ENCODE measurements at regions not wholly inside any gene's neighbourhood (a gene's known extent, or its start where the extent isn't known, plus 50 kb on each side); places are given as distances from the start of the nearest gene placed in this dataset.
"Not testable (repeated sequence)": the region's sequence is repeated elsewhere in the genome, so short reads cannot be mapped to it uniquely, and the experiment has no call there.

DNA sequence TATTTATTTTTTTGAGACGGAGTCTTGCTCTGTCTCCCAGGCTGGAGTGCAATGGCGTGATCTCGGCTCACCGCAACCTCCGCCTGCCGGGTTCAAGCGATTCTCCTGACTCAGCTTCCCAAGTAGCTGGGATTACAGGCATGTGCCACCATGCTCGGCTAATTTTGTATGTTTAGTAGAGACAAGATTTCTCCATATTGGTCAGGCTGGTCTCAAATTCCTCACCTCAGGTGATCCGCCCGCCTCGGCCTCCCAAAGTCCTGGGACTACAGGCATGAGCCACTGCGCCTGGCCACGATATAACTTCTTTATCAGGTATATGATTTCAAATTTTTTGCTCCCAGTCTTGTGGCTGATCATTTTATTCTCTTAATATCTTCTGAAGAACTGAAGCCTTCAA, 1506.3 kb downstream of the FAM181B start:
- not testable (repeated sequence) for H3K9me3 Mint-ChIP-seq; H3K4me3 Mint-ChIP-seq; H3K4me1 Mint-ChIP-seq (ENCODE audit: low read depth); H3K36me3 Mint-ChIP-seq (ENCODE audit: insufficient read depth); DNase-seq; ATAC-seq; H3K27me3 Mint-ChIP-seq (ENCODE audit: low read depth)

DNA sequence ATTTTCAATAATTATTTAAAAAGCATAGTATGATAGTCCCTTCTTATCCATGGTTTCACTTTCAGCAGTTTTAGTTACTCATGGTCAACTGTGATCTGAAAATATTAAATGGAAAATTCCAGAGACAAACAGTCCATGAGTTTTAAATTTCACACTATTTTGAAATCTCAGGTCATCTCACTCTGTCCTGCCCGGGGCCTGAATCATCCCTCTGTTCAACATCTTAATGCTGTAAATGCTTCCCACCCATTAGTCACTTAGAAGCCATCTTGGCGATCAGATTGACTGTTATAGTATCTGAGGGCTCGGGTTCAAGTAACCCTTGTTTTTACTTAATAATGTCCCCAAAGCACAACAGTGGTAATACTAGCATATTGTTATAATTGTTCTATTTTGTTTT, 1509.3 kb downstream of the FAM181B start:
- Mint-ChIP-seq H3K9me3 (peaks cover 7% of the 10 kb centered on the region), H3K4me3 (no peak overlapping the region), H3K36me3 (ENCODE audit: insufficient read depth) (no peaks in the 10 kb centered on the region), H3K27me3 (ENCODE audit: low read depth) (no peaks in the 10 kb centered on the region), H3K4me1 (ENCODE audit: low read depth) (no peaks in the 10 kb centered on the region)
- DNase-seq (no peak), ATAC-seq (no peak)

DNA sequence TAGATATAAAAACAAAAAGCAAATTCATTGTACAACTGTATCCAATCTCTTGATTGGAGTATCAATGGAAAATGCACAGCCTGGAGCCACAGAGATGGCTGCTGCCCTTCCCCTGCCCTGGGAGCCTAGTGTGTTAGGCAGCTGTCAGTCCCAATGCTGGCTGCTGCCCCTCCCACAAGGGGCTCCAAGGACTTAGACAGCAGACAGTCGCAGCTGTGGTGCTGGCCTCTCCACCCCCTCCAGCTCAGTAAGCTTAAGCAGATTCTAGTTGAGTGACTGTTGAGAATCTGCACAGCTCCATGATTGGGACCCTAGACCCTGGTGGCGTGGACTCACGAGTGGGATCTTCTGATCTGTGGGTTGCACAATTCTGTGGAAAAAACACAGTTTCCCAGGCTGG, 1511.2 kb downstream of the FAM181B start:
- ATAC-seq: no peak
- Mint-ChIP-seq H3K36me3 (ENCODE audit: insufficient read depth) (no peaks in the 10 kb centered on the region), H3K9me3 (peaks cover 7% of the 10 kb centered on the region), H3K27me3 (ENCODE audit: low read depth) (no peaks in the 10 kb centered on the region), H3K4me3 (no peak overlapping the region), H3K4me1 (ENCODE audit: low read depth) (no peaks in the 10 kb centered on the region)
- no peak for DNase-seq

DNA sequence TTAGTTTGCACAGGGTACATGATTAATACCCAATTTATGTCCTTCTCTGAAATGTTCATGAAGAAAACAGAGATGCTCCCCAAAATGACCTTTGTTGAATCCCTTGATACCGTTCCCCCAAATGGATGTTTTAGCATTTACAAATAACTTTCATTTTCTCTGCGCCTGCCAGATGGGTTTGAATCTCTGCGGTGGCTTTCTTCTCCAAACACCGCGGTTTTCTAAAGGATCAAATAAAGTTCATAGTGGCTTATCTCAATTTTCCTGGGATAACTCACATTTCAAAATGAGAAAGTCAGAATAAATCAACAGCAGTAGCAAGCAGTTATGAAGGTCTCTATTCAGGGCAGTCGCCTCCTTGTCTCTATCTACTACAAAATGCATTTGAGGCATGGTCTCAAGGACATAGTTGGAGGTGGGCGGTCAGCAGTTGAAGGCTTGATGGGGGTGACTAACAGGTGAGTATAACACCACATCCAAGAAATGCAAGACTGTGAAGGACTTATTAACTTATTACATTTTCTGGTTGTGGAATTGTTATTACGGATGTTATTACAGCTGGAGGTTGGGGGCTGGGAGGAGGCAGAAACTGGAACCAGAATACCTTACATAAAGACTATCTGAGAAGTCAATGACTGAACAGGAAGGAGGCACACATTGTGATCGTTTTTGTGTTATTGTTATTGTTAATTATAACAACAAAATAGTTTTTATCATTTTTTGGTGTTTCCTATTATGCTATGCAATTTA, 1513.3 kb downstream of the FAM181B start:
- no peak for ATAC-seq
- H3K9me3 Mint-ChIP-seq: peaks cover 3% of the 10 kb centered on the region
- H3K27me3 Mint-ChIP-seq (ENCODE audit: low read depth): no peaks in the 10 kb centered on the region
- no peak overlapping the region for H3K4me3 Mint-ChIP-seq
- DNase-seq: no peak
- H3K4me1 Mint-ChIP-seq (ENCODE audit: low read depth): no peaks in the 10 kb centered on the region
- no peaks in the 10 kb centered on the region for H3K36me3 Mint-ChIP-seq (ENCODE audit: insufficient read depth)

DNA sequence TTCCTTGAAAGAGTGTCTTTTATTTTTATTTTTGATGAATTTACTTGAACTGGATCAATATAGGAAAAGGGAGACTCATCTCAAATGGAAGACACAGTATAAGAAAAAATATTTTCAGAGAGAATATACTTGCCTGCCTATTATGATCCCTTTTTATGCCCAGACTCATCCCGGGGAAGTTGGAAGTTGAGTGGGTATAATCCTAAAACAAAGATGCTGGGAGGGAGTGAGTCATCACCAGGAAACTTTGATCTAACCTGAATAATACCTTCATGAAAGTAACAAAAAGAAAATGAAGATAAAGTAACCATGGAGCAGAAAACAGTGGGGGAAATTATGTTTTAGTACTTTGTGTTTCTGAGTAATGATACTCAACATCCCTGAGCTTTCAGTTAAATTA, 1514.0 kb downstream of the FAM181B start:
- no peak for DNase-seq
- Mint-ChIP-seq H3K4me1 (ENCODE audit: low read depth) (no peaks in the 10 kb centered on the region), H3K27me3 (ENCODE audit: low read depth) (no peaks in the 10 kb centered on the region), H3K36me3 (ENCODE audit: insufficient read depth) (no peaks in the 10 kb centered on the region), H3K4me3 (no peak overlapping the region), H3K9me3 (peaks cover 7% of the 10 kb centered on the region)
- no peak for ATAC-seq

DNA sequence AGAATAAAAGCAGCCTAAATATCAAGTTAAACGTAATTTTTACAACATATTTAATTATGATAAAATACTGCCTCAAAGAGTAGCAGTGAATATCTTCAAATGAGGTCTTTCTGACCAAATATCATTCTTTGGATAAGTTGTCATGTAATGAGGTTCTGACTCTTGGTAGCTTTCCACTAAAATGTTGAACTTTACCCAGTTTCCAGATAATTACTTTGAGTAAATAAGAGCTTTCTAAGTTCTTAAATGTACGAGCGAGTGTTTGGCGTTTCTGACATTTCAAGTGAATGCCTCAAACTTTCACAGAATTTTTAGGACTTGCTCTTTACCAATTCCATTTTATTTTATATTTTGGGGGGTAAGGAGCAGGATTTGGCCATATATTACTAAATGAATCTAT, 1515.2 kb downstream of the FAM181B start:
- Mint-ChIP-seq H3K27me3 (ENCODE audit: low read depth) (no peaks in the 10 kb centered on the region), H3K4me1 (ENCODE audit: low read depth) (no peaks in the 10 kb centered on the region), H3K9me3 (peaks cover 8% of the 10 kb centered on the region), H3K4me3 (no peak overlapping the region), H3K36me3 (ENCODE audit: insufficient read depth) (no peaks in the 10 kb centered on the region)
- ATAC-seq (no peak), DNase-seq (no peak)

DNA sequence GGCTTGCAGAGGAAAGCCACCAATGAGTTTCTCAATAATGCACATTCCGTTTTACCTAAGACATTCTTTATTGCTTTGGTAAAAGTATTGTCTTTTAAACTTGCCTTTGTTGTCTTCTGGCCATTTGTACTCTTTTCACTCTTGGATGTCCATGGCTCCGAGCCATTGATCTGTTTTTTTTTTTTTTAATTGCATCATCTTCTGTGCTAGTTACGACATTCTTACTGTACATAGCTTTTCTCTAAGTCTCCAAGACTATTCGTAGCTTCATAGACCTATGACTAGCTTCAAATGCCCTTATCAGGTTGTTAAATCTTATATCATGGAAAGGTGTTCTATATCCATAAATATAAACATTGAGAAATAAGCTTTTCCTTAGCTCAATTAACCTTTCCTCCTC, 1522.6 kb downstream of the FAM181B start:
- no peak for ATAC-seq
- no peaks in the 10 kb centered on the region for H3K27me3 Mint-ChIP-seq (ENCODE audit: low read depth)
- no peaks in the 10 kb centered on the region for H3K36me3 Mint-ChIP-seq (ENCODE audit: insufficient read depth)
- H3K4me3 Mint-ChIP-seq: no peak overlapping the region
- no peaks in the 10 kb centered on the region for H3K4me1 Mint-ChIP-seq (ENCODE audit: low read depth)
- peaks cover 12% of the 10 kb centered on the region for H3K9me3 Mint-ChIP-seq
- DNase-seq: no peak

DNA sequence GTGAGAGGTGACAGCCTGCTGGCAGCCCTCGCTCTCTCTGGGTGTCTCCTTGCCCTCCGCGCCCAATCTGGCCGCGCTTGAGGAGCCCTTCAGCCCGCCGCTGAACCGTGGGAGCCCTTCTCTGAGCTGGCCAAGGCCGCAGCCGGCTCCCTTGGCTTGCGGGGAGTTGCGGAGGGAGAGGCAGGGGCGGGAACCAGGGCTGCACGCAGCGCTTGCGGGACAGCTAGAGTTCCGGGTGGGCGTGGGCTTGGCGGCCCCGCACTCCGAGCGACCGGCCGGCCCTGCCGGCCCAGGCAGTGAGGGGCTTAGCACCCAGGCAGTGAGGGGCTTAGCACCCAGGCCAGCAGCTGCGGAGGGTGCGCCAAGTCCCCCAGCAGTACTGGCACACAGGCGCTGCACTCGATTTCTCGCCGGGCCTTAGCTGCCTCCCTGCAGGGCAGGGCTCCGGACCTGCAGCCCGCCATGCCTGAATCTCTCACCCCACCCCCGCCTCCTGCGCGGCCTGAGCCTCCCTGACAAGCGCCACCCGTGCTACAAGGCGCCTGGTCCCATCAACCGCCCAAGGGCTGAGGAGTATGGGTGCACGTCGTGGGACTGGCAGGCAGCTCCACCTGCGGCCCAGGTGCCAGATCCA, 1526.1 kb downstream of the FAM181B start:
- Mint-ChIP-seq H3K27me3 (ENCODE audit: low read depth) (no peaks in the 10 kb centered on the region), H3K4me1 (ENCODE audit: low read depth) (no peaks in the 10 kb centered on the region), H3K4me3 (no peak overlapping the region), H3K36me3 (ENCODE audit: insufficient read depth) (no peaks in the 10 kb centered on the region), H3K9me3 (peaks cover 4% of the 10 kb centered on the region)
- no peak for DNase-seq
- ATAC-seq: no peak

DNA sequence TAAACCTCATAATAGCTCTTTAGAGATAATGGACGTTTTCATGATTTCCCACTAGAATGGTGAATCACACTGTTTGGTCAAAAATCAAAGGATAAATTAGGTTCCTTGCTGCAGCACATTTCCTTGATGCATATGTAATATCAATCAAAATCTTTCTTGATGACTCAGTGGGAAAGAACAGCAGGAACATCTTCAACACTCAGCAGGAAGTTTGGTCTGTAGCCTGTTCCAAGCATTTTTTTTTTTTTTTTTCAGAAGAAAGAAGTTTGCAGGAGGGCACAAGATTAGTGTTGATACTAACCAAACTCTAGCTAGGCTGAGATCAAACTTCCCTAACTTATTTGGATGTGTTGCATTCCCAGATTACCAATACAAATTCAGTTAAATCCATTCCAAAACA, 1529.8 kb downstream of the FAM181B start:
- DNase-seq: no peak
- H3K9me3 Mint-ChIP-seq: peaks cover 6% of the 10 kb centered on the region
- H3K4me3 Mint-ChIP-seq: no peak overlapping the region
- no peaks in the 10 kb centered on the region for H3K27me3 Mint-ChIP-seq (ENCODE audit: low read depth)
- H3K36me3 Mint-ChIP-seq (ENCODE audit: insufficient read depth): no peaks in the 10 kb centered on the region
- H3K4me1 Mint-ChIP-seq (ENCODE audit: low read depth): no peaks in the 10 kb centered on the region
- ATAC-seq: no peak

DNA sequence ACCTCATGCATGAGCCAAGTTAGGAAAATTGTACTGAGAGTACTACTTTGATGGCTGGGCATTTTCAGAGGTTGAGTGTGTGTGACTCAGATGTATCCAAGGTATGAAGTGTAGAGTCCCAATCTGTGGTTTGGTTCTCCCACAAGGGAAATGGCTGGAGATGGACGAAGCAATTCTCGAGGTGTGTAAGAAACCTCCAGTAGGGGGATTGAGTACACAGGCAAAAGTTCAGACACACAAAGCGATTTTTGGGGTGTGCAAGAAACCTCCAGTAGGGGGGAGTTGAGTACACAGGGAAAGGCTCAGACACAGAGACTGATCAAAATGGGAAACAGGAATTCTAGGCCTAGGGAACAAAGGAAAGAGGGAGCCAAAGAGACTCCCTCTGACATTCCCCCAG, 1536.3 kb downstream of the FAM181B start:
- no peak for ATAC-seq

DNA sequence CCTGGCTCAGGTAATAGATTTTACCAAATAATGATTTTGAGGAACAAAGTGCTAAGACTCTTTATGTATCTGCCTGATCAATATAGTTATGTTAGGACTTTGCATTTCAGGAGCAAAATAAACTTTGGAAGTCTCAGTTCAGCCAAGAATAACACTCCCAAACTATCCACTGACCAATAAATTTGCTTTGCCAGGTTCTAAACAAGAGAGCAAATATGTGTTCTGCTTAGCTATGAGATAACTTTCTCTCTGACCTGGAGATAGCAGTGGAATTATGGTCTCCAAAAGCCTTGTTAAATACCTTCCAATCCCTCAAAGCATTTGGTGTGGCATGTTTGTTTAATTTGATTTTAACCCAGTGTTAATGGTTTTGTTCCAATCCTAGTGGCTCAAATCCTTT, 1541.1 kb downstream of the FAM181B start:
- DNase-seq (no peak), ATAC-seq (no peak)
- H3K27me3 Mint-ChIP-seq (ENCODE audit: low read depth): no peaks in the 10 kb centered on the region
- H3K36me3 Mint-ChIP-seq (ENCODE audit: insufficient read depth): no peaks in the 10 kb centered on the region
- no peaks in the 10 kb centered on the region for H3K4me1 Mint-ChIP-seq (ENCODE audit: low read depth)
- peaks cover 13% of the 10 kb centered on the region for H3K9me3 Mint-ChIP-seq
- H3K4me3 Mint-ChIP-seq: no peak overlapping the region

More for the DNA sequence above, 1536.3 kb downstream of the FAM181B start:
- Mint-ChIP-seq H3K36me3 (ENCODE audit: insufficient read depth) (no peaks in the 10 kb centered on the region), H3K27me3 (ENCODE audit: low read depth) (no peaks in the 10 kb centered on the region), H3K4me3 (no peak overlapping the region), H3K9me3 (peaks cover 21% of the 10 kb centered on the region), H3K4me1 (ENCODE audit: low read depth) (no peaks in the 10 kb centered on the region)
- DNase-seq: no peak

DNA sequence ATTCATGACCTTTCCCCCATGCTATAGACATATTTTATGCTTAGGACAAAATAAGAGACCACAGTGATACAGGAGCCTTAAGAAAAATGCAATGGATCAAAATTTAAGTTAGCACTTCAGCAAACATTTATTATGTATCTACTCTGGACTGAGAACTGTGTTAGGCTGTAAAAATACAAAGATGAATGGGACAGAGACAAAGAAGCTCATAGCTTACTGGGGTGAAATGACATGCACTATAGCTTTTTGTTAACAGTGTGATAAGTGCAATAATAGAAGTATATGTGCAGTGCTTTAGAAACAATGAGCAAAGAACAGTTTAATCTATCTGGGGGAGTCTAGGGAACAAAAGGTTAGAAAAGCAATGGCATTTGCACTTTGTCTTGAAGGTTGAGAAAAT, 1543.1 kb downstream of the FAM181B start:
- H3K4me3 Mint-ChIP-seq: no peak overlapping the region
- no peaks in the 10 kb centered on the region for H3K27me3 Mint-ChIP-seq (ENCODE audit: low read depth)
- H3K9me3 Mint-ChIP-seq: peaks cover 14% of the 10 kb centered on the region
- DNase-seq (no peak), ATAC-seq (no peak)
- H3K36me3 Mint-ChIP-seq (ENCODE audit: insufficient read depth): no peaks in the 10 kb centered on the region
- no peaks in the 10 kb centered on the region for H3K4me1 Mint-ChIP-seq (ENCODE audit: low read depth)

DNA sequence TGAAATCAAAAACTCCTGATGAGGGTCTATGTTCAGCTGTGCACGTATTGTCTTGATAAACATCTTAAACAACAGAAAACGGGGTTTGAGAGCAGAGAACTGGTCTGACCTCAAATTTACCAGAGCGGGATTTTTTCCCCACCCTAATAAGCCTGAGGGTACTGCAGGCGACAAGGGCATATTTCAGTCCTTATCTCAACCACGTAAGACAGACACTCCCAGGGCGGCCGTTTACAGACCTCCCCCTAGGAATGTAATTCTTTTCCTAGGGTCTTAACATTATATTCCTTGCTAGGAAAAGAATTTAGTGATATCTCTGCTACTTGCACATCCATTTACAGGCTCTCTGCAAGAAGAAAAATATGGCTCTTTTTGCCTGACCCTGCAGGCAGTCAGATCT, 1546.6 kb downstream of the FAM181B start:
- not testable (repeated sequence) for ATAC-seq; H3K36me3 Mint-ChIP-seq (ENCODE audit: insufficient read depth); DNase-seq; H3K4me3 Mint-ChIP-seq; H3K4me1 Mint-ChIP-seq (ENCODE audit: low read depth); H3K27me3 Mint-ChIP-seq (ENCODE audit: low read depth)
- H3K9me3 Mint-ChIP-seq: peaks cover 13% of the 10 kb centered on the region

DNA sequence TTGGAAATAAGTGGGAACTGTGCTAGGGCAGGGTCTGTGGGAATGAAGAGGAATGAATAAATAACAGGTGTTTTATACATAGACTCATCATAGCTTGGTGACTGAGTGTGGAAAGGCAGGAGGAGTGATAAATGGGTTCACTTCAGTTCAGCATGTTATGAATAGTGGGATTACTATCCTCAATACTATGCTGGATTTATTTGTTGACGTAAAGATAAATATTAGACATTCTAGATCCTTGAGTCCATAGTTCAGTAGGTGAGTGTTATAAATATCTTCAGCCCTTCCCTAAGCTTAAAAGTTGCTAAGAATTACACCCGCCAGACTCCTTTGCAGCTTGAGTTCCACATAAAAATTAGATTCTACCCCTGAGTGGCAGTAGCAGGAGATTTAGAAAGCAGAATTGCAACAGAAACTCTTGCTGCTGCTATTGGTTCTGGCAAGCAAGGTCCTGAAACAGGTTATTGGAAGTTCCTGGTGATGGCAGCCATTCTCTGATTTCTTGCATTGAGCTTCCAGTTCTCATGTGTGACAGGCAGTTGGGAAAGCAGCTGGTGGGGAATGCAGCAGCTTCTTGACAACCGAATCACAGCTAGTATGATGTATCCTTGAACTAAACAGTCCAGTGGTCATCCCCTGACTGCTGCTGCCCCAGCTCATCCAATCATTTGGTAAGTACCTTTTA, 1558.9 kb downstream of the FAM181B start:
- Mint-ChIP-seq H3K36me3 (ENCODE audit: insufficient read depth) (no peaks in the 10 kb centered on the region), H3K27me3 (ENCODE audit: low read depth) (no peaks in the 10 kb centered on the region), H3K9me3 (no peaks in the 10 kb centered on the region), H3K4me1 (ENCODE audit: low read depth) (no peaks in the 10 kb centered on the region), H3K4me3 (no peak overlapping the region)
- no peak for DNase-seq
- ATAC-seq: no peak

DNA sequence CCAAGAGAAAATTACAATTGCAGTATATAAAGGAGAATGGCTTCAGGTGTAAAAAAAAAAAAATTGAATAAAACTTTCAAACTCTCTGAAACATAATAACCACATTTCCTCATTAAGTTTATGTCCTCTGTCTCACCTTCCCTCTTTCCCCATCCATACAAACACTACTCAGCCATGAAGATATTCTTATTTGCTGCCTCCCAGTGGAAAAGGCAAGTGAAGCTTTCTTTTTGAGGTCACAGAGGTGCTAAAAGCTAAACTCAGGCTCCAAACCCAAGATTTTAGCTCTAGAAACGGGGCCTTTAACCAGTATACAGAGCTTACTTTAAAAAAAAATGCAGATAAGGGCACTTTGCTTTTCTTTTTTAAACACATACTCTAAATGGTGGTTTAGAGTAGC, 1568.5 kb downstream of the FAM181B start:
- DNase-seq (no peak), ATAC-seq (no peak)
- H3K9me3 Mint-ChIP-seq: peaks cover 4% of the 10 kb centered on the region
- H3K36me3 Mint-ChIP-seq (ENCODE audit: insufficient read depth): no peaks in the 10 kb centered on the region
- H3K27me3 Mint-ChIP-seq (ENCODE audit: low read depth): no peaks in the 10 kb centered on the region
- no peak overlapping the region for H3K4me3 Mint-ChIP-seq
- H3K4me1 Mint-ChIP-seq (ENCODE audit: low read depth): no peaks in the 10 kb centered on the region

Data from activated T-cell treated with anti-CD3 and anti-CD28 coated beads, Interleukin-2, amount 50 U/mL, for 4 hours (primary cell).